HCT116 (cell line): ENCODE measurements at regions not wholly inside any gene's neighbourhood (a gene's known extent, or its start where the extent isn't known, plus 50 kb on each side); places are given as distances from the start of the nearest gene placed in this dataset.

Source experiments
- ATAC-seq: fragments of 200-7000 bp; cut with Tn5 transposase; 2 replicates; pipeline ENCODE4 v1.9.1; 2020; ENCODE audit warnings: mild to moderate bottlenecking, moderate library complexity
- BruUV-seq: library from RNA; stranded (reverse); fragments of 400-500 nt; replicated peaks from 2 replicates; lab custom pipeline; 2021; lab: Mats Ljungman, UMichigan
- CTCF ChIA-PET: fragments of 300-600 bp; sonication (Branson Sonifier 250); formaldehyde crosslinking; loops from one replicate; lab custom pipeline; 2021; ENCODE audit warnings: antibody characterized with exemption; lab: Charles Lee
- POLR2A ChIA-PET: fragments of 300-600, 350-600 bp; sonication (Branson Sonifier 250); formaldehyde crosslinking; loops from one replicate; lab custom pipeline; 2021; ENCODE audit warnings: antibody characterized with exemption; lab: Charles Lee
- RAD21 ChIA-PET, 2 experiments: fragments of 300-600 bp; sonication (Branson Sonifier 250); formaldehyde crosslinking; loops; one replicate each; lab custom pipeline; 2023; ENCODE audit warnings: low total read pairs in 2 of 2; ENCODE audit not compliant: uncharacterized antibody in 2 of 2, unreplicated experiment in 2 of 2, low non-redundant PET in 1 of 2; lab: Charles Lee
- DNase-seq: peaks from one replicate; pipeline ENCODE4 v3.0.0-alpha.2; 2010; ENCODE audit warnings: low read depth, low spot score
- H2AFZ ChIP-seq: fragments of 200-600 bp; shearing (Covaris generic), sonication (generic); 2 replicates; pipeline ENCODE4 v1.6.1; 2017; ENCODE audit warnings: low read depth, mixed run types, mixed read lengths, antibody characterized with exemption, low read length; ENCODE audit not compliant: poor library complexity, severe bottlenecking
- H3K27ac ChIP-seq: 2 replicates; pipeline ENCODE4 v1.5.1; 2012; ENCODE audit warnings: low read depth, low read length
- H3K27me3 ChIP-seq: fragments of 200-600 bp; sonication (generic); 2 replicates; pipeline ENCODE4 v1.6.1; 2016; ENCODE audit warnings: mixed run types, low read length, mixed read lengths; ENCODE audit not compliant: insufficient read depth
- H3K36me3 ChIP-seq, 2 experiments: fragments of 200-500 bp in 1 of 2; fragments of 200-600 bp in 1 of 2; sonication (Bioruptor generic) in 1 of 2; sonication (generic) in 1 of 2; 2 replicates each; pipeline versions ENCODE4 v1.5.1 to v1.6.1; 2014 to 2016; ENCODE audit warnings: low read length in 2 of 2, inconsistent platforms in 1 of 2, mixed read lengths in 1 of 2, mixed run types in 1 of 2; ENCODE audit not compliant: insufficient read depth in 2 of 2, control insufficient read depth in 1 of 2
- H3K4me1 ChIP-seq, 2 experiments: fragments of 200-600 bp in 1 of 2; sonication (generic) in 1 of 2; 2 replicates each; pipeline versions ENCODE4 v1.5.1 to v1.6.1; 2012 to 2017; ENCODE audit warnings: low read length in 2 of 2, inconsistent platforms in 1 of 2, mild to moderate bottlenecking in 1 of 2, mixed read lengths in 1 of 2, mixed run types in 1 of 2, moderate library complexity in 1 of 2; ENCODE audit not compliant: insufficient read depth in 2 of 2, control insufficient read depth in 1 of 2
- H3K4me2 ChIP-seq: fragments of 200-600 bp; sonication (generic); 2 replicates; pipeline ENCODE4 v1.6.1; 2017; ENCODE audit warnings: mixed run types, low read length, mixed read lengths
- H3K4me3 ChIP-seq, 2 experiments: fragments of 200-600 bp in 1 of 2; sonication (generic) in 1 of 2; replicated peaks in 1 of 2; 2 replicates each; pipeline ENCODE4 v1.5.1; 2011 to 2016; ENCODE audit warnings: low read length in 2 of 2, control low read depth in 1 of 2, low read depth in 1 of 2, mild to moderate bottlenecking in 1 of 2, mixed read lengths in 1 of 2, mixed run types in 1 of 2
- H3K79me2 ChIP-seq: fragments of 200-600 bp; sonication (generic); 2 replicates; pipeline ENCODE4 v1.6.1; 2017; ENCODE audit warnings: mild to moderate bottlenecking, mixed run types, low read length, moderate library complexity, mixed read lengths; ENCODE audit not compliant: insufficient read depth
- H3K9ac ChIP-seq: fragments of 200-600 bp; sonication (generic); 2 replicates; pipeline ENCODE4 v1.6.1; 2016; ENCODE audit warnings: low read length, mixed read lengths
- H3K9me2 ChIP-seq: fragments of 200-600 bp; sonication (generic), shearing (Covaris generic); 2 replicates; pipeline ENCODE4 v1.6.1; 2017; ENCODE audit warnings: mixed run types, mild to moderate bottlenecking, moderate library complexity; ENCODE audit not compliant: insufficient read depth
- H3K9me3 ChIP-seq, 2 experiments: fragments of 200-500 bp in 1 of 2; fragments of 200-600 bp in 1 of 2; sonication (Bioruptor generic) in 1 of 2; sonication (generic) in 1 of 2; 2 replicates each; pipeline ENCODE4 v1.6.1; 2014 to 2017; ENCODE audit warnings: low read length in 2 of 2, mixed read lengths in 2 of 2, inconsistent platforms in 1 of 2, low read depth in 1 of 2, mild to moderate bottlenecking in 1 of 2, mixed run types in 1 of 2, moderate library complexity in 1 of 2; ENCODE audit not compliant: control insufficient read depth in 1 of 2, insufficient read depth in 1 of 2
- H4K20me1 ChIP-seq: fragments of 200-600 bp; sonication (generic), shearing (Covaris generic); 2 replicates; pipeline ENCODE4 v1.6.1; 2017; ENCODE audit warnings: mixed run types, mild to moderate bottlenecking, moderate library complexity; ENCODE audit not compliant: insufficient read depth
- CTCF ChIP-seq, 3 experiments: fragments of 200-600 bp in 1 of 3; sonication (generic) in 1 of 3; IDR thresholded peaks in 2 of 3; conservative IDR thresholded peaks in 1 of 3; 2 replicates each; pipeline ENCODE4 v1.5.1; 2012 to 2017; ENCODE audit warnings: low read depth in 2 of 3, low read length in 2 of 3, antibody characterized with exemption in 1 of 3, borderline replicate concordance in 1 of 3, control low read depth in 1 of 3, mild to moderate bottlenecking in 1 of 3, mixed read lengths in 1 of 3, mixed run types in 1 of 3, moderate library complexity in 1 of 3; ENCODE audit not compliant: insufficient read depth in 1 of 3
- EGR1 ChIP-seq: IDR thresholded peaks from 2 replicates; pipeline ENCODE4 v1.6.1; 2012; ENCODE audit warnings: low read depth
- EZH2 ChIP-seq: fragments of 200-600 bp; sonication (generic); IDR thresholded peaks from 2 replicates; pipeline ENCODE4 v1.6.1; 2017; ENCODE audit warnings: antibody characterized with exemption, mixed run types
- EZH2phosphoT487 ChIP-seq: fragments of 200-600 bp; IDR thresholded peaks from 2 replicates; pipeline ENCODE4 v1.6.1; 2018; ENCODE audit warnings: antibody characterized with exemption, borderline replicate concordance
- FOSL1 ChIP-seq: IDR thresholded peaks from 2 replicates; pipeline ENCODE4 v1.6.1; 2012; ENCODE audit warnings: low read depth
- JUND ChIP-seq: IDR thresholded peaks from 2 replicates; pipeline ENCODE4 v1.6.1; 2012
- RAD21 ChIP-seq: IDR thresholded peaks from 2 replicates; pipeline ENCODE4 v1.6.1; 2012; ENCODE audit warnings: low read depth, mild to moderate bottlenecking
- REST ChIP-seq: IDR thresholded peaks from 2 replicates; pipeline ENCODE4 v1.6.1; 2012; ENCODE audit warnings: low read depth
- SIN3A ChIP-seq: IDR thresholded peaks from 2 replicates; pipeline ENCODE4 v1.6.1; 2012; ENCODE audit warnings: low read depth
- SP1 ChIP-seq: IDR thresholded peaks from 2 replicates; pipeline ENCODE4 v1.6.1; 2012; ENCODE audit warnings: low read depth
- SRF ChIP-seq: IDR thresholded peaks from 2 replicates; pipeline ENCODE4 v1.6.1; 2012; ENCODE audit warnings: low read depth
- YY1 ChIP-seq: IDR thresholded peaks from 2 replicates; pipeline ENCODE4 v1.6.1; 2011; ENCODE audit warnings: low read length, low read depth, moderate library complexity, mild to moderate bottlenecking; ENCODE audit not compliant: insufficient replicate concordance; ENCODE audit errors: extremely low read depth
- ZBTB33 ChIP-seq: IDR thresholded peaks from 2 replicates; pipeline ENCODE4 v1.6.1; 2011; ENCODE audit warnings: mild to moderate bottlenecking, low read length, moderate library complexity; ENCODE audit not compliant: insufficient replicate concordance; ENCODE audit errors: extremely low read depth
- ZFX ChIP-seq: fragments of 450-650 bp; IDR thresholded peaks from 2 replicates; pipeline ENCODE4 v1.6.1; 2017
- ZNF274 ChIP-seq: fragments of 200-500 bp; sonication (Bioruptor generic); IDR thresholded peaks from 2 replicates; pipeline ENCODE4 v1.6.1; 2014; ENCODE audit warnings: mild to moderate bottlenecking, low read depth, low read length, inconsistent platforms
- intact Hi-C: fragments of 100-400 bp; cut with micrococcal nuclease; formaldehyde crosslinking; loops from 2 replicates; pipeline ENCODE4 v1.10.0; 2022
- TF ChIP-seq, protein P1 (sequence below): IDR thresholded peaks from 2 replicates; pipeline ENCODE4 v1.6.1; 2012
- TF ChIP-seq, protein P2 (sequence below): IDR thresholded peaks from 2 replicates; pipeline ENCODE4 v1.6.1; 2012

DNA sequence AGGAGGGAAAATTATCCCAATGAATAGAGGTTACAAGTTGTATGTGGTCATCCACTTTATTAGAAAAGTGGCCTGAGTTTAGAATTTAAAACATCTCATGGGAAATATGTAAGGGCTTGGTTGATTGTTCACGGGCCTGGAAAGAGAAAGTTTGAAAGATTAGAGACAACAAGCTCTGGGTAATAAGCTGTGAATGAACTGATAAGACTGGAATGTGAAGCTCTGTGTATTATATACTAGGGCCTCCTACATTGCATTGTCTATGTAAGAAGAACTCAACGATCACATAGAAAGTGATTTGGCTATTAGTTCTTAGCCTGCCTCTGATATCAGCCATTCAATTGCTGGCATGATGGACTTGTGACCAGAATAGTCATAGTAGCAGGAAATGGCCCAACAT is 199.2 kb upstream of the MAGI2 start:
- no peaks in the 10 kb centered on the region for H4K20me1 ChIP-seq
- no peak for ATAC-seq
- no peak overlapping the region for H3K4me3 ChIP-seq
- no peak for DNase-seq
- peak overlapping the region; percentile 27 for H2AFZ ChIP-seq
- no peaks in the 10 kb centered on the region for H3K36me3 ChIP-seq
- 0 out of 4 replicates have a peak, but pooled peaks cover 0 to 3% of the 10 kb centered on the region in 2 experiments for H3K4me1 ChIP-seq
- H3K79me2 ChIP-seq: no peaks in the 10 kb centered on the region
- no peaks in the 10 kb centered on the region for H3K9me2 ChIP-seq
- ChIA-PET POLR2A (no interaction called here), CTCF (no interaction called here), RAD21 (no interaction called here)
- H3K27me3 ChIP-seq: no peaks in the 10 kb centered on the region
- H3K9me3 ChIP-seq: no peaks in the 10 kb centered on the region
- intact Hi-C loops: no loop called here
- no peak overlapping the region for H3K27ac ChIP-seq
- H3K9ac ChIP-seq: no peak overlapping the region
- no TSS peak for BruUV-seq
- no peak overlapping the region for H3K4me2 ChIP-seq
- TF ChIP-seq JUND (no peak), ZFX (no peak), ZBTB33 (no peak), EGR1 (no peak), RAD21 (no peak), FOSL1 (no peak), SRF (no peak), EZH2 (no peak), YY1 (no peak), ZNF274 (no peak), SP1 (no peak), REST (no peak), SIN3A (no peak), CTCF (IDR thresholded peaks at IDR 0.05 in 2 of 3, conservative IDR thresholded peaks at IDR 0.05 in 1 of 3; ENCODE audit: borderline replicate concordance in 1 of 3, insufficient read depth in 1 of 3, low read depth in 2 of 3, low read length in 2 of 3) (no peak), EZH2phosphoT487 (no peak)
- TF ChIP-seq, protein P1, sequence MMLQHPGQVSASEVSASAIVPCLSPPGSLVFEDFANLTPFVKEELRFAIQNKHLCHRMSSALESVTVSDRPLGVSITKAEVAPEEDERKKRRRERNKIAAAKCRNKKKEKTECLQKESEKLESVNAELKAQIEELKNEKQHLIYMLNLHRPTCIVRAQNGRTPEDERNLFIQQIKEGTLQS: no peak
- TF ChIP-seq, protein P2, sequence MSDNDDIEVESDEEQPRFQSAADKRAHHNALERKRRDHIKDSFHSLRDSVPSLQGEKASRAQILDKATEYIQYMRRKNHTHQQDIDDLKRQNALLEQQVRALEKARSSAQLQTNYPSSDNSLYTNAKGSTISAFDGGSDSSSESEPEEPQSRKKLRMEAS: no peak
